ENCODE measurements at regions not wholly inside any gene's neighbourhood (a gene's known extent, or its start where the extent isn't known, plus 50 kb on each side); places are given as distances from the start of the nearest gene placed in this dataset.

- no peak for DNase-seq
These were observed 302.4 kb upstream of the PDZRN3 start for GRCh38 chr3:73927203-73927570.

DNA sequence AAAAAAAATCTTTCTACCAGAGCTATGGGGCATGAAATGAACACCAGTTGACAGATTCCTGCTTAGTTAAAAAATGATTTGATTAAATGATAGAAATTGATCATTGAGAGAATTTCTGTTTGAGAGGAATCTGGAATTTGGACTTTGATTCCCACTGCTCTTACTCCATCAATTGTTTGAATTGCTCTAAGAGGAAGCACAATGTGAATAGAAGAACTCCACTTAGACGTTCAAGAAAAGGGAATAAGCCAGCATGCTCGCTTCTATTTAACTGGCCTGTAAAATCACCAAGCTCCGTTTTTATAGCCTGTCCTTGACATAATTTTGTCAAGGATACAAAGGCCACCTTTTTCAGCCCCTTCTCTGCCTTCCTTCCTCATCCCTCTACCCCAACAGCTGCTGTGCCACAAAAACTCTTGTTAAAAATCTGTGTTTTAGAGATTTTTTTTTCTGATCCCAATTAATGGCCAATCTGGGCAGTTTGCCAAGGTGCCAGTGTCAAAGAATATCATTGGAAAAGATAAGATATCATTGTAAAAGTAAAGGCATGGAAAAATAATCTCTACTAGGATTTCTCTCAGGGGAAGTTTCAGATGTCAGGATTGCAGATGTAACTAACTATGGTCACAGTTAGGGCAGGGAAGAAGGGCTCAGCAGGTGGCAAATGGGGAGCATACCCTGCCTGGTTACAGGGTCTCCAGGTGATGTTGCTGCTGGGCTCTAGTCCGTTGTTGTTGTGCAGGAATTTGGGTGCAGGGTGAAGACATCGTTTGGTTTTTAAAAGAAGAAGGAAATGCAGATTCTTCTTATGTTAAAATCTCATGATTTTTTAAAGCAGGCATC lies 301.8 kb upstream of the PDZRN3 start:
- no peak for DNase-seq

DNA sequence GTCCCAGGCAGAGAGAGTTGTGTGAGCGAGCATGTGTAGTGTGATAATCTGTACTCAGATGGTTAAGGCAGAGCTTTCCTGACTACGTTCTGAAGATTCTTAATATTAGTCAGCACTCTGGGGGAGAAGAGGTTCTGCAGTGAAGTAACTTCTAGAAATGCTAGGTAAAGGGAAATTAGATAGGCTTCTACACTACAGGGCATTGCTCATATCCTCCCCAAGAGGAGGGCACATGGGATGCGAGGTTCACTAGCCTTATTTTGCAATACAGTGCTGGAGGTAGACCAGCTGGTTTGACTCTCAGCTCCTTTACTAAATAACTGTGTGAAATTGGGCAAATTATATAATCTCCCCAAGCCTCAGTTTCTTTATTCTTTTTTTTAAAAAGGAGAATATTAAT lies 300.3 kb upstream of the PDZRN3 start:
- DNase-seq: no peak

GRCh38 chr3:73924048-73924447 lies 299.3 kb upstream of the PDZRN3 start:
- DNase-seq: no peak

GRCh38 chr3:73917643-73918042 lies 292.9 kb upstream of the PDZRN3 start:
- DNase-seq: no peak

GRCh38 chr3:73915886-73916285 lies 291.1 kb upstream of the PDZRN3 start:
- DNase-seq: no peak

DNA sequence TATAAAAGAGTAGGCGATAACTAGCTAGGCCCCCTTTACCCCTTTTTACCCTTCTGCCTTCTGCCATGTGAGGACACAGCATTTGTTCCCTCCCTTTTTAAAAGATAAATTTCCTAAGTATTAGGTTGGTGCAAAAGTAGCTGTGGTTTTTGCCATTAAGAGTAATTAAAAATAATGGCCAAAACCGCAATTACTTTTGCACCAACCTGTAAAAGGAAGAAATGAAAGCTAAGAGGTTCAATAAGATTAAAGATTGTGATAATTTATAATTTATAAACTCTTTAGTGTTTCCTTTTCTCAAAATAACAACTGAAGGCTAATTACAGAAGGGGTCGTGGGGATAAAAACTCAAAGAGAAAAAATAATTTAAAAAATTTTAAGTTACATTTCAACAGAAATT lies 283.5 kb upstream of the PDZRN3 start:
- no peak for DNase-seq

GRCh38 chr3:73901686-73902085 lies 276.9 kb upstream of the PDZRN3 start:
- DNase-seq: no peak

DNA sequence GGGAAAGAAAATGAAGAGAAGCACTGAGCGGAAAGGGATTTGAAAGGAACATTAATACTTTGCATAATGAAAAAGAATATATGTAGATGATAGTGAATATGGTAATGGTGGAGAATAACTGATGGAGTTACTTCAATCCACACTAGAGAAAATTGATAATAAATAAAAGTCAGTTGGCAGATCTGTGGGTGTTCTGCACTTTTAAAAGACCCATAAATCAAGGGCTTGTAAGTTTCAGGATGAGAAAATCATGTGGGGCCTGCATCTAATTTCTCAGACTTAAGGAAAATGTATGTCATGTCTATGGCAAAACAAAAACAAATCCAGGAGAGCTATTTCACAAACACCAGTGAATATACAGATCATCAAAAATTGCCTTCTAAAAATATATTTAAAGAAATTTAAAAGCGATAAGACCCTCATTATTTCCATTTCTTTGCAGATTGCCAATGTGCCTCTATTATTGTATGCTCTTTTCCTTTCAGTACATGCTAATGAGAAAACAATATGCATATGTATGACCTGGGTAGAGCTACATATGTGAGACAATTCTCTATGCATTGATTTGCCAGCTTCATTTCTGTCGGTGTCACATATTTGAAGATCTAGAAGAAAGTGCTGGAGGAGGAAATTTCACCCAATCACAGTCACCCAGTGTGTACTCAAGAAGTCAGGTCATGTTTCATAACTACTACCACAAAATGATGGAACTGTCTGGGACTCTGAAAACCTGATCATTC lies 269.9 kb upstream of the PDZRN3 start:
- no peak for DNase-seq

- no peak for DNase-seq
These were observed 268.3 kb upstream of the PDZRN3 start for GRCh38 chr3:73893089-73893488.

- DNase-seq: no peak
These were observed 261.1 kb upstream of the PDZRN3 start for GRCh38 chr3:73885862-73886261.

DNA sequence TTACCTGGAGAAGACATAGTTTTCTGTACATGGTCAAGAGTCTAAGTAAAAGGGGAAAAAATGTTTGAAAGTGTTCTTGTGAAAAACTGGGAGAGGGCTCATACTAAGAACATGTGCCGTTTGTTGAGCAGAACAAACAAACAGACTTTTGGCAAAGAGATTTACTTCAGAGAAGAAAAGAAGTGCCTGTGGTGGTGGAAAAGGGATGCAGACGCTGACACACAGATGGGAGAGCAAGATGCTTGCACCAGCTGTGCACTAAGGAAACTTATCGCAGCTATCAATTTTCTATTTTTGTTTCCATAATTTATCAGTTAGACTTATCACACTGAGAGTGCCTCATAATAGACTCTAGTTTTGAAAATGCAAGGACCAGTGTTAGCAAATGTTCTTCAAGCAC lies 259.6 kb upstream of the PDZRN3 start:
- DNase-seq: no peak

DNA sequence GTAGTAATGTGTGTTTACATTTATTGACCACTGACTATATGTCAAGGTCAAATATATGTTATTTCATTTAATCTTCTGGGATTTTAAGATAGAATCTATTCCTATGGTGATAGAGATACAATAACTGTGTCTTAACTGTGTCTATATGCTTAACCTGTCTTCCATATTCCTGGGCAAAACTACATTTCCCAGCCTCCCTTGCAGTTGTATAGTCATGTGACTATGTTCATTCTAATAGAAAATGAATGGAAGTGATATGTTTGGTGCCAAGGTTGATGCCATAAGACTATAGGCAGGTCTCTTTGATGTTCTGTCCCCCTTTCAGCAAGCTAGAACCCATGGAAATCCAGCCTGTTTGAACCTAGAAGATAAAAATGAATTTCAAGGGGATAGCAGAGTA lies 258.8 kb upstream of the PDZRN3 start:
- DNase-seq: no peak

DNA sequence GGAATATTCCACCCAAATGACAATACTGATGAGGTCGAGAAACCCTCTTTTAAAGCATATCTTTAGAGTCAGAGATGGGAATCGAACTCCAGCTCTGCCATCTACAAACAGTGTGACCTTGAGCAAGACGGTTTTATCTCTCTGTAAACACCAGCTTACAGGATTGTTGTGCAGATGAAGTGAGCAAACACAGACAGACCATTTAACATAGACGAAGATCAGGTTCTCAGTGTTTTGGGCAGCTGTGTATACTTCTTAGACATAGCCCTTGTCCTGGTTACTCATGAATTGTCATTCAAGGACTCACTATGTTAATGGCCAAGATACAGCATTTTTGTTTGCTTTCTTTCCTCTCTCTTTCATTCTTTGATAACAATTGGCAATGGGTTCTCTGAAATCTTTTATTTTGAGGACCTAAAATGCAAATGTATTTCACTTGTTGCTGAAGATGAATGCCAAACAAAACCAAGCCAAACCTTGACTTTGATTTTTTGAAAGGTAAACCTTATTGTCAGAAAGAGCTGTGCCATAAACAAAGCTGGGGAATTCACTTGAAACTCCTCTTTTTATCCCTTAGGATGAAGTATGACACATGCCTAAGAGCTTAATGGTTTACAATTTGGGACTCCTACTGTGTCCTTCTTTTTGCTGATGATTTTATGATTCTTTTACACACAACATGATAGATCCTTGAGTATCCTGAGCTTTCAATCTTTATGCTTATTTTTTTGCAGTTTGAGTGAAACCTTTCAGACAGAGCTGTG lies 250.0 kb upstream of the PDZRN3 start:
- no peak for DNase-seq

GRCh38 chr3:73874161-73874560 lies 249.4 kb upstream of the PDZRN3 start:
- no peak for DNase-seq

DNA sequence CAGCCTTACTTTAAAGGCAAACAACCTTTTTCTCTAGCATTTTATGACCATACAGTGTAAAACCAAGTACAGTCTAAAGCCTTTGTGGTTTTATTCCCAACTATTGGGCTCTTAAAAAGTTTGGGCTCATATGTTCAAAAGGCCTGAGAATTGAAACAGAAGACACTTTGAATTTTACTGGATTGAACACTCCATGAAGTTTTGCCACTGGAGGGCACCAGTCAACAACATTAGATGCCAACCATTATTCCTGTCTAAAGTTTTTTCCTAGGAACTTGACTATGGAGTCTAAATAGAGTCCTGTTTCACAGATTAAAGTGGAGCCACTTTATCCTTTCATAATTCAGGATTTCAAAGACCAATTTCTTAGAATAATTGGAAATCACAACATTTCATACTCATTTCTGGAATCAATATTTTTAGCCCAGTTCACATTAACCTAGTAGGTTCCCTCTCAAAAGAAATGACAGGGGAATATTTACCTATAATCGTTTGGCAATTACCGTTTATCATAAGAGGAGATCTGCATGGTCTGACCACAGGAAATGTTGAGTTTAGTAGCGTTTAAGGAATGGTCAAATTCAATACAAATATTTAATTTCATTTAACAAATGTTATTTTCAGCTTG lies 244.1 kb upstream of the PDZRN3 start:
- DNase-seq: no peak

GRCh38 chr3:73867524-73867923 lies 242.8 kb upstream of the PDZRN3 start:
- no peak for DNase-seq

DNA sequence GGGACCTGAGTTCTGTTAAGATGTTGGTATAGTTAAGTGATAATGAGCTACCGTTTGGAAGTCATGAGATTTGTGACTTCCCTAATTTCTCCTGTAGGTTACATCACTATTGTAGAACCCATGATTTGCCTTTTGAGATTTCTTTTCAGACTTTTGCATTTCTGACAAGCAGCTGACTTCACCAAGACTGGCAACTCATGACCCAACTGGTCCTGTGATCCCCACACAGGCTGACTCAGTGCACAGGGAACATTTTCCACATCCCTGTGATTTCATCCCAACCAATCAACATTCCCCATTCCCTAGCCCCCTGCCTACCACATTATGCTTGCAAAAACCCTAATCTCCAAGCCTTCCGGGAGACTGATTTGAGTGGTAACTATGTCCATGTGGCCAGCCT lies 242.1 kb upstream of the PDZRN3 start:
- no peak for DNase-seq

DNA sequence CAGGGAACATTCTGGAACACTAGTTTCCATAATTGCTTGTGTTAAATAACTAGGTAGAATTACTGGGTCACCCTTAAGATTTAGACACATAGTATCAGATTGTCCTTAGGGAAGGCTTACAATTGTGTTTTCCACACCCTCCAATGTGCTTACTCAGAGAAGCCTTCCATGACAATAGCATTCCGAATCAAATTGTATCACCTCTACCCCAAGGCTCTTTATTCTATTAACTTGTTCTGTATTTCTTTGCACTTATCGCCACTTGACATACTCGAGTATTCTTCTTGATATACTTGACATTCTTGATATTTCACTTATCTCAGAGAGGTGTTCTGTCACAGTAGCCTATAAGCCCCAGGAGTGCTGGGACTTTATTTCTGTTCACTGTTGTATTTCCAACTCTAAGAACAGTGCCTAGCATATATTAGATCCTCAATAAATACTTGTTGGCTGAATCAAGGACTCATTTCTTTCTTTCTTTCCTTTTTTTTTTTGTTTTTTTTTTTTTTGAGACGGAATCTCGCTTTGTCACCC lies 238.9 kb upstream of the PDZRN3 start:
- DNase-seq: no peak

DNA sequence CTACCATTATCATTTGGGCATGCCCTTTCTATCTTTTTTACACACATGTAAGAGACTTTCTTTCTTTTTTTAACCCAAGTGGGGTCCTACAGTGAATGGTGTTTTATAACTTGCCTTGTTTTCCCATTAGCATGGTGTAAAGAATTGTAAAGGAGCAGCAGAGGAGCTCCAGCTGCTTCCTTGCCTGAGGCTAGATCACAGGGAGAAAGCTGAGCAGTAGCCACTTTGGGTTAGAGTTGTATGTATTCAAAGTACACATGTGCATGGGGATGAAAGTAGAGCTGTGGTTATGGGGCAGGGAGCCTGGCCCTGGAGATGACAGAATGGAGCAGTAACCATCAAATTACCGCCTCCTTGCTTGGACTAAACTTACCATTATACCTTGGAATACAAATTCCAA lies 231.1 kb upstream of the PDZRN3 start:
- DNase-seq: no peak

DNA sequence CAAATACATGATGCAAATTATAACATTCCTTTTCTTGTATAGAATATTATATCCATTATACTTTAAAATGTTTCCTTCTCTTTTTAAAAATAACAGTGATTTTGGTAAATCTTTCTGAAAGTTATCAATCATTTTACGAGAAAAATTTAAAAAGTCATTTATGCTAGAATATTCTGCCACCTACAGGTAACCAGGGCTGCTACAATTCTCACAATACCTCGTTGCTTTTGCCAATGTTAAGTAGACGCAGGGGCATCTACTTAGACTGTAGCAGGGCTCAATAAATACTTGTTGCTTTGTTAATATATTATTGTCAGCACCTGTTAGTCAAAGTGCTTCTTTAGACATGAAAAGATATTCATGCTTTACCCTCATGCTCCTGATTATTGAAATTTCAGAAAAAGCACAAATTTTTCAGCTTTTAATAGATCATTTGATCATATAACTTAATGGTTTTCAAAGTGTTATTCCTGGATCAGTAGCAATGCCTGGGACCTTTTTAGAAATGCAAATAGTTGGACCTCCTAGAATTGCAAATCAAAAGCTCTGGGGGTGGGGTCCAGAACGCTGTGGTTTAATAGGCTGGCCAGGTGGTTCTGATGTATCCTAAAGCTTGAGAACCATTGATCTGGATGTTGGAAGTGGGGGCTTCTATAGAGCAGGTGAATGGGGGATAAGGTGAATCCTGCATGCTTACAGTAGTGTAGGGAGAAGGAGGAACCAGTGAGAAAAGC lies 223.6 kb upstream of the PDZRN3 start:
- no peak for DNase-seq

GRCh38 chr3:73846951-73847350 lies 222.2 kb upstream of the PDZRN3 start:
- DNase-seq: no peak
